Choroid plexus epithelial cell (primary cell): ENCODE measurements at regions not wholly inside any gene's neighbourhood (a gene's known extent, or its start where the extent isn't known, plus 50 kb on each side); places are given as distances from the start of the nearest gene placed in this dataset.

Experiments used
- DNase-seq: peaks from one replicate; pipeline ENCODE4 v3.0.0-alpha.2; 2010; ENCODE audit warnings: low read depth
- H3K4me3 ChIP-seq: 2 replicates; pipeline ENCODE4 v1.5.1; 2011; ENCODE audit warnings: low read depth, mild to moderate bottlenecking, control low read depth, low read length, moderate library complexity
- CTCF ChIP-seq: conservative IDR thresholded peaks from 2 replicates; pipeline ENCODE4 v1.5.1; 2011; ENCODE audit warnings: low read depth, mild to moderate bottlenecking, control low read depth, inconsistent platforms, low read length, moderate library complexity

GRCh38 chr4:138092060-138092459 is 150.1 kb downstream of the SLC7A11 start:
- no peak overlapping the region for H3K4me3 ChIP-seq
- no peak for TF ChIP-seq CTCF
- DNase-seq: no peak

- no peak for DNase-seq
- no peak overlapping the region for H3K4me3 ChIP-seq
- no peak for TF ChIP-seq CTCF
Observed at GRCh38 chr4:138090918-138091676, 151.1 kb downstream of the SLC7A11 start.

- DNase-seq: peak; percentile 88
- peak; percentile 74 for TF ChIP-seq CTCF
- peak overlapping the region; percentile 32 for H3K4me3 ChIP-seq
Observed at GRCh38 chr4:138090150-138090917, 151.8 kb downstream of the SLC7A11 start.

- TF ChIP-seq CTCF: no peak
- no peak overlapping the region for H3K4me3 ChIP-seq
- no peak for DNase-seq
Observed at GRCh38 chr4:138088449-138089208, 153.5 kb downstream of the SLC7A11 start.

GRCh38 chr4:138087066-138087719 is 155.0 kb downstream of the SLC7A11 start:
- no peak for DNase-seq
- H3K4me3 ChIP-seq: no peak overlapping the region
- TF ChIP-seq CTCF: no peak

GRCh38 chr4:138086611-138087041 is 155.5 kb downstream of the SLC7A11 start:
- no peak for TF ChIP-seq CTCF
- H3K4me3 ChIP-seq: no peak overlapping the region
- DNase-seq: no peak
